GM19452 (cell line): ENCODE measurements at regions not wholly inside any gene's neighbourhood (a gene's known extent, or its start where the extent isn't known, plus 50 kb on each side); places are given as distances from the start of the nearest gene placed in this dataset.
"Not testable (repeated sequence)": the region's sequence is repeated elsewhere in the genome, so short reads cannot be mapped to it uniquely, and the experiment has no call there.

ENCODE experiments used
- ATAC-seq: cut with Tn5 transposase; IDR thresholded peaks from one replicate; pipeline ENCODE4 v1.9.1; 2021; ENCODE audit not compliant: unreplicated experiment

GRCh38 chr6:155582016-155582991 lies 126.7 kb upstream of the NOX3 start:
- ATAC-seq: no peak

GRCh38 chr6:155580904-155581303 lies 125.3 kb upstream of the NOX3 start:
- no peak for ATAC-seq

- no peak for ATAC-seq
These were observed 122.6 kb upstream of the NOX3 start for GRCh38 chr6:155578251-155578650.

- no peak for ATAC-seq
These were observed 106.3 kb upstream of the NOX3 start for GRCh38 chr6:155561966-155562364.

GRCh38 chr6:155561257-155561965 lies 105.8 kb upstream of the NOX3 start:
- no peak for ATAC-seq

GRCh38 chr6:155549928-155550327 lies 94.3 kb upstream of the NOX3 start:
- no peak for ATAC-seq

- ATAC-seq: no peak
These were observed 93.6 kb upstream of the NOX3 start for GRCh38 chr6:155549028-155549798.

- no peak for ATAC-seq
These were observed 92.9 kb upstream of the NOX3 start for GRCh38 chr6:155548576-155548975.

GRCh38 chr6:155544677-155545076 lies 89.0 kb upstream of the NOX3 start:
- no peak for ATAC-seq

GRCh38 chr6:155543166-155543847 lies 87.7 kb upstream of the NOX3 start:
- no peak for ATAC-seq

GRCh38 chr6:155542036-155542435 lies 86.4 kb upstream of the NOX3 start:
- ATAC-seq: no peak

- ATAC-seq: no peak
These were observed 83.2 kb upstream of the NOX3 start for GRCh38 chr6:155538708-155539390.

- ATAC-seq: no peak
These were observed 79.0 kb upstream of the NOX3 start for GRCh38 chr6:155534678-155535077.

- no peak for ATAC-seq
These were observed 74.7 kb upstream of the NOX3 start for GRCh38 chr6:155530219-155530834.

GRCh38 chr6:155529814-155530213 lies 74.2 kb upstream of the NOX3 start:
- ATAC-seq: not testable (repeated sequence)

GRCh38 chr6:155528982-155529453 lies 73.4 kb upstream of the NOX3 start:
- no peak for ATAC-seq

- no peak for ATAC-seq
These were observed 72.7 kb upstream of the NOX3 start for GRCh38 chr6:155528335-155528734.

GRCh38 chr6:155527443-155527842 lies 71.8 kb upstream of the NOX3 start:
- no peak for ATAC-seq

GRCh38 chr6:155523821-155524651 lies 68.4 kb upstream of the NOX3 start:
- no peak for ATAC-seq
